Neuronal stem cell (in vitro differentiated cells): ENCODE measurements at regions not wholly inside any gene's neighbourhood (a gene's known extent, or its start where the extent isn't known, plus 50 kb on each side); places are given as distances from the start of the nearest gene placed in this dataset.
A peak's percentile ranks its signal among the peaks of the same experiment; 100 is the strongest.

Experiments used
- DNase-seq: peaks from one replicate; pipeline ENCODE4 v3.0.0-alpha.2; 2013; ENCODE audit warnings: low spot score
- H2AFZ ChIP-seq: one replicate; pipeline ENCODE4 v1.6.1; 2013; ENCODE audit warnings: mild to moderate bottlenecking, low read length, inconsistent platforms
- H2AK5ac ChIP-seq: 2 replicates; pipeline ENCODE4 v1.6.1; 2013; ENCODE audit warnings: low read depth, mild to moderate bottlenecking, inconsistent platforms, low read length, moderate library complexity, mixed read lengths
- H2BK120ac ChIP-seq: 2 replicates; pipeline ENCODE4 v1.6.1; 2013; ENCODE audit warnings: low read depth, mild to moderate bottlenecking, inconsistent platforms, low read length, moderate library complexity, mixed read lengths
- H2BK12ac ChIP-seq: one replicate; pipeline ENCODE4 v1.6.1; 2013; ENCODE audit warnings: low read length, inconsistent platforms
- H2BK15ac ChIP-seq: 2 replicates; pipeline ENCODE4 v1.6.1; 2013; ENCODE audit warnings: mild to moderate bottlenecking, low read length, inconsistent platforms, mixed read lengths
- H2BK5ac ChIP-seq: one replicate; pipeline ENCODE4 v1.6.1; 2013; ENCODE audit warnings: inconsistent platforms, mild to moderate bottlenecking, low read length, moderate library complexity
- H3K14ac ChIP-seq: one replicate; pipeline ENCODE4 v1.6.1; 2013; ENCODE audit warnings: low read length, inconsistent platforms
- H3K18ac ChIP-seq: 2 replicates; pipeline ENCODE4 v1.6.1; 2013; ENCODE audit warnings: low read length, inconsistent platforms
- H3K23ac ChIP-seq: 2 replicates; pipeline ENCODE4 v1.6.1; 2013; ENCODE audit warnings: low read depth, mild to moderate bottlenecking, mixed read lengths, low read length, inconsistent platforms; ENCODE audit not compliant: poor library complexity
- H3K27ac ChIP-seq: replicated peaks from 3 replicates; pipeline ENCODE4 v1.5.1; 2013; ENCODE audit warnings: low read length, inconsistent platforms
- H3K27me3 ChIP-seq, 3 experiments: 2 replicates each; pipeline ENCODE4 v1.6.1; 2013; ENCODE audit warnings: low read length in 3 of 3, mild to moderate bottlenecking in 2 of 3, inconsistent platforms in 1 of 3, low read depth in 1 of 3, mixed read lengths in 1 of 3, moderate library complexity in 1 of 3; ENCODE audit not compliant: control insufficient read depth in 3 of 3, insufficient read depth in 3 of 3
- H3K36me3 ChIP-seq, 2 donors: replicated peaks in 1 of 2; 2 replicates each; pipeline ENCODE4 v1.6.1; 2013; ENCODE audit warnings: low read length in 2 of 2; ENCODE audit not compliant: control insufficient read depth in 2 of 2, insufficient read depth in 2 of 2
- H3K4ac ChIP-seq: 2 replicates; pipeline ENCODE4 v1.6.1; 2013; ENCODE audit warnings: inconsistent platforms, mild to moderate bottlenecking, low read length, moderate library complexity
- H3K4me1 ChIP-seq, 2 donors: 1 replicate in 1 of 2; 2 replicates in 1 of 2; pipeline ENCODE4 v1.6.1; 2013; ENCODE audit warnings: low read length in 2 of 2, low read depth in 1 of 2; ENCODE audit not compliant: control insufficient read depth in 2 of 2, insufficient read depth in 1 of 2
- H3K4me2 ChIP-seq: one replicate; pipeline ENCODE4 v1.6.1; 2013; ENCODE audit warnings: mild to moderate bottlenecking, low read length, inconsistent platforms; ENCODE audit not compliant: insufficient read depth, poor library complexity, severe bottlenecking
- H3K4me3 ChIP-seq, 2 donors: 2 replicates each; pipeline ENCODE4 v1.5.1; 2013; ENCODE audit warnings: low read length in 2 of 2, mild to moderate bottlenecking in 2 of 2, inconsistent platforms in 1 of 2, moderate library complexity in 1 of 2
- H3K79me1 ChIP-seq: one replicate; pipeline ENCODE4 v1.6.1; 2013; ENCODE audit warnings: low read depth, mild to moderate bottlenecking, inconsistent platforms, low read length, moderate library complexity
- H3K9ac ChIP-seq: one replicate; pipeline ENCODE4 v1.6.1; 2013; ENCODE audit warnings: mild to moderate bottlenecking, low read depth, low read length, inconsistent platforms; ENCODE audit not compliant: poor library complexity
- H3K9me3 ChIP-seq, 2 donors: replicated peaks in 1 of 2; 2 replicates each; pipeline versions ENCODE3 to v1.6.1; 2013; ENCODE audit warnings: low read length in 2 of 2, mild to moderate bottlenecking in 2 of 2, inconsistent platforms in 1 of 2, low read depth in 1 of 2, mixed read lengths in 1 of 2, moderate library complexity in 1 of 2; ENCODE audit not compliant: control insufficient read depth in 2 of 2, insufficient read depth in 1 of 2
- H4K8ac ChIP-seq: one replicate; pipeline ENCODE4 v1.6.1; 2013; ENCODE audit warnings: low read depth, mild to moderate bottlenecking, inconsistent platforms, low read length, moderate library complexity
- H4K91ac ChIP-seq: one replicate; pipeline ENCODE4 v1.6.1; 2013; ENCODE audit warnings: low read length, low read depth, mild to moderate bottlenecking, inconsistent platforms; ENCODE audit not compliant: poor library complexity
- WGBS, 2 donors: extraction: QIAGEN DNeasy Blood & Tissue Kit; methylation state at CpG; one replicate each; pipeline ENCODE4 v1.1.7; 2013; ENCODE audit warnings: missing lambda C conversion rate in 2 of 2, mixed read lengths in 1 of 2; ENCODE audit not compliant: insufficient read length in 2 of 2, insufficient replicate concordance in 1 of 2; ENCODE audit errors: extremely low coverage in 2 of 2; 5-methylcytosine and 5-hydroxymethylcytosine counted together

DNA sequence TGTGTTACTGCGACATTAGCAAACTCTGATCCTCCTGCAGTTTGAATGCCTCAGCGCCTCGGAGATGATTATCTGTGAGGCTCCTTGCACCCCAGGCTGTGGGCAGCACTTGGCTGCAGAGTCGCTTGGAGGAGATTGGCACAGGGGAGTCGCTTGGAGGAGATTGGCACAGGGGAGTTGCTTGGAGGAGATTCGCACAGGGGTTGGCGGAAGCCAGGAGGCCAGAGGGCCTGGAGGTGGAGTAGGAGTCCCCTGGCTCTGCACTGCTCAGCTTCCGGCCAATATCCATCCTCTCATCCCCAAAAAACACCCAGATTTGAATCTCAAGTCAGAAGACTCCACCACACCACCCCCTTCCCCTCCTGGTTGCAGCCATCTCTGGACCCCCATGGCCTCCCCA is 192.6 kb upstream of the NECTIN1 start:
- Histone ChIP-seq H2BK120ac (no peak overlapping the region), H3K4me1 (peaks cover 0 to 15% of the 10 kb centered on the region in 2 donors), H3K4ac (no peak overlapping the region), H3K9me3 (no peaks in the 10 kb centered on the region), H2BK12ac (no peak overlapping the region), H4K91ac (no peak overlapping the region), H3K27me3 (peaks cover 0 to 25% (median 2%) of the 10 kb centered on the region in 3 experiments), H3K4me2 (no peak overlapping the region), H2BK15ac (no peak overlapping the region), H3K4me3 (no peak overlapping the region), H3K18ac (peak overlapping the region; percentile 11), H3K23ac (no peak overlapping the region), H3K36me3 (no peaks in the 10 kb centered on the region), H3K14ac (no peak overlapping the region), H2AK5ac (peak overlapping the region; percentile 30), H2BK5ac (no peak overlapping the region), H3K9ac (no peak overlapping the region), H3K79me1 (no peaks in the 10 kb centered on the region), H3K27ac (no peak overlapping the region), H4K8ac (no peak overlapping the region), H2AFZ (no peak overlapping the region)
- no CpG with 5 or more reads among the region's 8 CpGs for WGBS, 2 donors
- no peak for DNase-seq

GRCh38 chr11:119920666-119921387 is 191.8 kb upstream of the NECTIN1 start:
- Histone ChIP-seq H3K4me3 (no peak overlapping the region), H2BK15ac (no peak overlapping the region), H3K79me1 (no peaks in the 10 kb centered on the region), H2BK12ac (peak overlapping the region; percentile 12), H2BK120ac (no peak overlapping the region), H2AFZ (no peak overlapping the region), H3K9me3 (no peaks in the 10 kb centered on the region), H3K14ac (peak overlapping the region; percentile 22), H3K18ac (peak overlapping the region; percentile 85), H3K9ac (no peak overlapping the region), H3K27ac (no peak overlapping the region), H2BK5ac (no peak overlapping the region), H3K4me1 (peaks cover 0 to 15% of the 10 kb centered on the region in 2 donors), H3K36me3 (no peaks in the 10 kb centered on the region), H3K4ac (no peak overlapping the region), H2AK5ac (peak overlapping the region; percentile 40), H4K8ac (no peak overlapping the region), H3K4me2 (no peak overlapping the region), H3K23ac (no peak overlapping the region), H3K27me3 (peaks cover 0 to 25% (median 2%) of the 10 kb centered on the region in 3 experiments), H4K91ac (no peak overlapping the region)
- no peak for DNase-seq
- WGBS, 2 donors: no CpG with 5 or more reads among the region's 27 CpGs

GRCh38 chr11:119919656-119920055 is 190.7 kb upstream of the NECTIN1 start:
- Histone ChIP-seq H2AFZ (no peak overlapping the region), H2BK15ac (no peak overlapping the region), H3K27ac (no peak overlapping the region), H3K4ac (no peak overlapping the region), H3K36me3 (no peaks in the 10 kb centered on the region), H3K23ac (no peak overlapping the region), H3K4me1 (peaks cover 0 to 15% of the 10 kb centered on the region in 2 donors), H2BK5ac (no peak overlapping the region), H4K91ac (no peak overlapping the region), H2BK12ac (no peak overlapping the region), H3K27me3 (peaks cover 0 to 25% (median 2%) of the 10 kb centered on the region in 3 experiments), H3K4me2 (no peak overlapping the region), H3K14ac (no peak overlapping the region), H2AK5ac (no peak overlapping the region), H3K4me3 (no peak overlapping the region), H3K18ac (peak overlapping the region; percentile 46), H4K8ac (no peak overlapping the region), H3K9ac (no peak overlapping the region), H2BK120ac (no peak overlapping the region), H3K9me3 (no peaks in the 10 kb centered on the region), H3K79me1 (no peaks in the 10 kb centered on the region)
- no CpG with 5 or more reads among the region's 6 CpGs for WGBS, 2 donors
- no peak for DNase-seq

DNA sequence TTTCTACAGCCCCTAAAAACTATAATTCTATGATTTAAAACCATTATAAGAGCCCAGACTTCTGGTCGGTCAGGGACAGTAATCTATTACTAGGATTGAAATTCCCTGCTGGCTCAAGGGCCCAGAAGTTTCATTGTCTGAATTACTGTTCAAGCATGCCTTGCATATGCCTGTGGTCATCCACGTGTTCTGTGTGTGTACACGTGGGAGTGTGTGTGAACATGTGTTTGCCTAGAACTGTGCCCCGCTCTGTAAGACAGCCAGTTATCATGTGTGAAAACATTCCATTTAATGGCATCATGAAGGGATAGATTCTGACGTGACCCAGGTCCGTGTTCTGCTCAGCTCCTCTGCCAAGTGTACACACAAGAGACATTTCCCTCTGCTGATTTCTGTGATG is 189.3 kb upstream of the NECTIN1 start:
- Histone ChIP-seq H3K4me2 (no peak overlapping the region), H3K27me3 (peaks cover 0 to 25% (median 2%) of the 10 kb centered on the region in 3 experiments), H4K8ac (no peak overlapping the region), H3K4me1 (peaks cover 0 to 15% of the 10 kb centered on the region in 2 donors), H2BK120ac (no peak overlapping the region), H2AK5ac (no peak overlapping the region), H3K14ac (no peak overlapping the region), H3K79me1 (no peaks in the 10 kb centered on the region), H3K9ac (no peak overlapping the region), H3K36me3 (no peaks in the 10 kb centered on the region), H4K91ac (no peak overlapping the region), H3K9me3 (no peaks in the 10 kb centered on the region), H2BK5ac (no peak overlapping the region), H3K4ac (no peak overlapping the region), H2AFZ (no peak overlapping the region), H2BK15ac (no peak overlapping the region), H2BK12ac (no peak overlapping the region), H3K27ac (no peak overlapping the region), H3K18ac (no peak overlapping the region), H3K4me3 (no peak overlapping the region), H3K23ac (no peak overlapping the region)
- no peak for DNase-seq
- WGBS, 2 donors: no CpG with 5 or more reads among the region's 6 CpGs
